Parathyroid adenoma (tissue), 2 donors: ENCODE measurements at regions not wholly inside any gene's neighbourhood (a gene's known extent, or its start where the extent isn't known, plus 50 kb on each side); places are given as distances from the start of the nearest gene placed in this dataset.

ENCODE experiments used
- H2AFZ ChIP-seq: fragments of 300-600 bp; sonication (generic); one replicate; pipeline ENCODE4 v1.7.0; 2017; ENCODE audit warnings: antibody characterized with exemption, mild to moderate bottlenecking
- H3K27ac ChIP-seq: fragments of 300-600 bp; sonication (generic); one replicate; pipeline ENCODE4 v1.7.0; 2017
- H3K27me3 ChIP-seq: fragments of 300-600 bp; sonication (generic); one replicate; pipeline ENCODE4 v1.7.0; 2017; ENCODE audit warnings: low read length; ENCODE audit not compliant: control insufficient read depth, insufficient read depth
- H3K36me3 ChIP-seq: fragments of 300-600 bp; sonication (generic); one replicate; pipeline ENCODE4 v1.7.0; 2017; ENCODE audit warnings: low read length; ENCODE audit not compliant: control insufficient read depth, insufficient read depth
- H3K4me1 ChIP-seq: fragments of 300-600 bp; sonication (generic); one replicate; pipeline ENCODE4 v1.7.0; 2017; ENCODE audit warnings: control low read depth
- H3K4me2 ChIP-seq: fragments of 300-600 bp; sonication (generic); one replicate; pipeline ENCODE4 v1.7.0; 2017; ENCODE audit warnings: low read length
- H3K4me3 ChIP-seq: fragments of 300-600 bp; sonication (generic); one replicate; pipeline ENCODE4 v1.7.0; 2017; ENCODE audit warnings: low read depth, low read length
- H3K79me2 ChIP-seq: fragments of 300-600 bp; sonication (generic); one replicate; pipeline ENCODE4 v1.7.0; 2017; ENCODE audit warnings: control low read depth
- H3K9ac ChIP-seq: fragments of 300-600 bp; sonication (generic); one replicate; pipeline ENCODE4 v1.7.0; 2017; ENCODE audit warnings: mild to moderate bottlenecking
- H3K9me3 ChIP-seq: fragments of 300-600 bp; sonication (generic); one replicate; pipeline ENCODE4 v1.7.0; 2017; ENCODE audit warnings: low read length; ENCODE audit not compliant: control insufficient read depth
- TF ChIP-seq, protein P1 (sequence below): fragments of 300-600 bp; sonication (generic); IDR thresholded peaks from one replicate; pipeline ENCODE4 v1.7.0; 2017; ENCODE audit warnings: antibody characterized with exemption, mild to moderate bottlenecking
- donor health status: primary hyperparathyroidism.

DNA sequence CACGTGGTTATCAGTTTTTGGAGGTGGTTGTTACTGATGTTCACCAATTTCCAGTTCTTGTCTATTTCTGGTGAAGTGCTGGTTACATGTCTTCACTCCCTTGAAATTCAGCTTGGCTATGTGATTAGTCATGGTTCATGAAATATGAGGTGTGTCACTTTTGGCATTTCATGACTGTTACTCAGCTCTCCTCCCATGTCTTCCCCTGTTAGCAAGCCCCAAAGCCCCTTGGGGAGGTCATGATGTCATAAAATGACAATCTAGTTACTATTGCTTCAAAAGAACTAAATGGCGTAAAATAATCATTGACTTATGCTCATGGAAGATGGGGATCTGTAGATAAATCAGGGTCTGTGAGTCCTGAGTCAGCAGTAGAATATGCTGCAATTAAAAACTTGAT lies 425.1 kb downstream of the SETD4 start:
- H3K79me2 ChIP-seq: no peaks in the 10 kb centered on the region
- no peak overlapping the region for H3K4me2 ChIP-seq
- H3K4me3 ChIP-seq: no peak overlapping the region
- H3K9me3 ChIP-seq: no peaks in the 10 kb centered on the region
- no peak overlapping the region for H2AFZ ChIP-seq
- H3K9ac ChIP-seq: no peak overlapping the region
- no peaks in the 10 kb centered on the region for H3K27me3 ChIP-seq
- H3K4me1 ChIP-seq: no peaks in the 10 kb centered on the region
- H3K27ac ChIP-seq: no peak overlapping the region
- no peaks in the 10 kb centered on the region for H3K36me3 ChIP-seq
- TF ChIP-seq, protein P1, sequence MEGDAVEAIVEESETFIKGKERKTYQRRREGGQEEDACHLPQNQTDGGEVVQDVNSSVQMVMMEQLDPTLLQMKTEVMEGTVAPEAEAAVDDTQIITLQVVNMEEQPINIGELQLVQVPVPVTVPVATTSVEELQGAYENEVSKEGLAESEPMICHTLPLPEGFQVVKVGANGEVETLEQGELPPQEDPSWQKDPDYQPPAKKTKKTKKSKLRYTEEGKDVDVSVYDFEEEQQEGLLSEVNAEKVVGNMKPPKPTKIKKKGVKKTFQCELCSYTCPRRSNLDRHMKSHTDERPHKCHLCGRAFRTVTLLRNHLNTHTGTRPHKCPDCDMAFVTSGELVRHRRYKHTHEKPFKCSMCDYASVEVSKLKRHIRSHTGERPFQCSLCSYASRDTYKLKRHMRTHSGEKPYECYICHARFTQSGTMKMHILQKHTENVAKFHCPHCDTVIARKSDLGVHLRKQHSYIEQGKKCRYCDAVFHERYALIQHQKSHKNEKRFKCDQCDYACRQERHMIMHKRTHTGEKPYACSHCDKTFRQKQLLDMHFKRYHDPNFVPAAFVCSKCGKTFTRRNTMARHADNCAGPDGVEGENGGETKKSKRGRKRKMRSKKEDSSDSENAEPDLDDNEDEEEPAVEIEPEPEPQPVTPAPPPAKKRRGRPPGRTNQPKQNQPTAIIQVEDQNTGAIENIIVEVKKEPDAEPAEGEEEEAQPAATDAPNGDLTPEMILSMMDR: no peak

DNA sequence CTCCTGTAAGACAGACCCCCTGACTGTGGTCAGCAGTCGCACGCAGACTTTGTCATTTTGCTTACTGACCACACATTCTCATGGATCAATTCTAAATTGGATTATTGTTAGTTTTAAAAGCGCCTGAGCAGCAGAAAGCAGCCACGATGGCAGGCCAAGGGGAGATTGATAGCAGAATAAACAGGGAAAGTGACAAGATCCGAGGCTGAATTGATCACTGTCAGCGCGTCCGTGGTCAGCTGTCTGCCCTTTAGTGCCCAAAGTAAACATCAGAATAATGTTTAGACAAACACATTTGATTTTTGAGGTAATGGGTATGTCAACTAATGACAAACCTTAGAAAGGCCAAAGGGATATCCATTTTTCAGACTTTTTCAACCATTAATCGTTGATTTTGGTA lies 426.8 kb downstream of the SETD4 start:
- Histone ChIP-seq H3K9me3 (no peaks in the 10 kb centered on the region), H3K4me2 (no peak overlapping the region), H3K4me1 (no peaks in the 10 kb centered on the region), H3K27me3 (no peaks in the 10 kb centered on the region), H3K79me2 (no peaks in the 10 kb centered on the region), H2AFZ (no peak overlapping the region), H3K36me3 (no peaks in the 10 kb centered on the region), H3K4me3 (no peak overlapping the region), H3K27ac (no peak overlapping the region), H3K9ac (no peak overlapping the region)
- TF ChIP-seq, protein P1: no peak

DNA sequence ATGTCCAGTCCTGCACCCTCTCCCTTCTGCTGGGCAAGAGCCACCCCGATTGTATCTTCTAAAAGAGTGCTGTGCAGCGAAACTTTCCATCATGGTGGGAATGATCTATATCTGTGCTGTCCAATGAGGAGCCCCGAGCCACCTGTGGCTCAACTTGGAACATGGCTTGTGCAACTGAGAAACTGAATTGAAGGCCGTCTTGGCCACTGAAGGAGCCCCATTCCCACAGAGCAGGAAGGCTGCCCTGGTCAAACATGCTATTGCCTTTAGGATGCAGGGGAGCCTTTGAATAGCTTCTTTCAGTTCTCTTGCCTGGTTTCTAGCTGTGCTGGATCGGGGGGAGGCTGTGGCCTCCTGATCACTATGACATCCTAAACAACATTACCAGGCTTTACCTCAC lies 427.6 kb downstream of the SETD4 start:
- H3K4me1 ChIP-seq: no peaks in the 10 kb centered on the region
- no peak overlapping the region for H3K4me3 ChIP-seq
- no peak overlapping the region for H3K27ac ChIP-seq
- H2AFZ ChIP-seq: no peak overlapping the region
- H3K36me3 ChIP-seq: no peaks in the 10 kb centered on the region
- H3K79me2 ChIP-seq: no peaks in the 10 kb centered on the region
- H3K27me3 ChIP-seq: no peaks in the 10 kb centered on the region
- H3K4me2 ChIP-seq: no peak overlapping the region
- H3K9me3 ChIP-seq: no peaks in the 10 kb centered on the region
- TF ChIP-seq, protein P1: no peak
- no peak overlapping the region for H3K9ac ChIP-seq

DNA sequence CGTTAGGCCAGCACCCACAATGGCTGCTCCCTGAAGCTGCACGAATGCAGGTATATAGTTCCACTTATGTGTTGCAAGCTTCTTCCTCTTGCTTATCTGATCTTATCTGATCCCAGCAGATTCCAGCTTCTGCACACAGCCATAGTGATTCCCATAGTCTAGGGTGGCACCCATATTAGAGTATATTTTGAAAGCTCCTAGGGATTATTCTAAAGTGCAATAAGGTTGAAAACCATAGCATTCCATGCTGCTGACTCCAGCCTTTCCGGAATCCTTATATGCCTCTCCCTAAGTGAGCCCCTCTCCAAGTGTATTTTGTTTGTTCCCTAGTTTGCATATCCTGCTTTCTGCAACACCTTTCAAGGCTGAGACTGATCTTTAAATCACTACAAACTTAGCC lies 432.0 kb downstream of the SETD4 start:
- Histone ChIP-seq H3K79me2 (no peaks in the 10 kb centered on the region), H3K9me3 (no peaks in the 10 kb centered on the region), H3K9ac (no peak overlapping the region), H3K36me3 (no peaks in the 10 kb centered on the region), H3K27ac (no peak overlapping the region), H2AFZ (no peak overlapping the region), H3K4me2 (no peak overlapping the region), H3K4me1 (no peaks in the 10 kb centered on the region), H3K27me3 (no peaks in the 10 kb centered on the region), H3K4me3 (no peak overlapping the region)
- TF ChIP-seq, protein P1: no peak

DNA sequence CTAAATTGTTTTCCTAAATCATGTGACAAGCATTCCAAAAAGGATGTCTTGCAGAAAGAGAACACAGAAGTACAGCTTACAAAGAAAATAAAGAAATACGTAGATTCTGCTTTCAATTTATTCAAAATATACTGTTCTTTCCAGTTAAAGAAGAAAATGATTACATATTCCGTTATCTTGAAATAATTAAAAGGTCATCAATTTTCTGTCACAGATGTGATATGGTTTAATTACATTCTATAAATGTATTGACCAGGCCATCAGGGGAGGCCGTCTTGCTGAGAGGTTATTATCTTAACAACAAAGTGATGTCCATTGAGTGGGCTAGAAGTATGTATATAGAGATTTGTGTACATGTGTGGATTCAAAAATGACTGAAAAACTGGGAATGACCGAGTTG lies 432.9 kb downstream of the SETD4 start:
- Histone ChIP-seq H2AFZ (no peak overlapping the region), H3K79me2 (no peaks in the 10 kb centered on the region), H3K4me1 (no peaks in the 10 kb centered on the region), H3K9ac (no peak overlapping the region), H3K4me2 (no peak overlapping the region), H3K36me3 (no peaks in the 10 kb centered on the region), H3K4me3 (no peak overlapping the region), H3K9me3 (no peaks in the 10 kb centered on the region), H3K27ac (no peak overlapping the region), H3K27me3 (no peaks in the 10 kb centered on the region)
- TF ChIP-seq, protein P1: no peak
